GM12872 (cell line): ENCODE measurements at regions not wholly inside any gene's neighbourhood (a gene's known extent, or its start where the extent isn't known, plus 50 kb on each side); places are given as distances from the start of the nearest gene placed in this dataset.

Experiments used
- TF ChIP-seq, protein P1 (sequence below): IDR thresholded peaks from 3 replicates; pipeline ENCODE4 v1.5.1; 2011; ENCODE audit warnings: low read depth, mild to moderate bottlenecking, low read length, moderate library complexity; ENCODE audit not compliant: insufficient read depth

DNA sequence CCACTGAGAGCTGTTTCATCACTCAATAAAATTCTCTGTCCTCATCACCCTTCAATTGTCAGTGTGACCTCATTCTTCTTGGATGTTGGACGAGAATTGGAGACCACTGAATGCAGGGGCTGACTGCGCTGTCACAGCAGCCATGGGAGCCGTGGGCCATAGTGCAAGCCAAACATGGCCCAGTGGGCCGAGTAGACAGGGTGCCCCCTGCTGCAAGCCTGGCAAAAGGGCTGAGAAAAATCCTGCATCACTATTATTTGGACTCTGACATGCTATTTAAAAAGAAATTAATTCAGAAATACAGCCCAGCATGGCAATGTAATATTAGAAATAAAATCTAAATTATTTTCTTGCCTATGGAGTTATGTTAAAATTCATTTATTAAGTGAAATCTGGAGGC, 67.8 kb upstream of the FAM98A start:
- TF ChIP-seq, protein P1, sequence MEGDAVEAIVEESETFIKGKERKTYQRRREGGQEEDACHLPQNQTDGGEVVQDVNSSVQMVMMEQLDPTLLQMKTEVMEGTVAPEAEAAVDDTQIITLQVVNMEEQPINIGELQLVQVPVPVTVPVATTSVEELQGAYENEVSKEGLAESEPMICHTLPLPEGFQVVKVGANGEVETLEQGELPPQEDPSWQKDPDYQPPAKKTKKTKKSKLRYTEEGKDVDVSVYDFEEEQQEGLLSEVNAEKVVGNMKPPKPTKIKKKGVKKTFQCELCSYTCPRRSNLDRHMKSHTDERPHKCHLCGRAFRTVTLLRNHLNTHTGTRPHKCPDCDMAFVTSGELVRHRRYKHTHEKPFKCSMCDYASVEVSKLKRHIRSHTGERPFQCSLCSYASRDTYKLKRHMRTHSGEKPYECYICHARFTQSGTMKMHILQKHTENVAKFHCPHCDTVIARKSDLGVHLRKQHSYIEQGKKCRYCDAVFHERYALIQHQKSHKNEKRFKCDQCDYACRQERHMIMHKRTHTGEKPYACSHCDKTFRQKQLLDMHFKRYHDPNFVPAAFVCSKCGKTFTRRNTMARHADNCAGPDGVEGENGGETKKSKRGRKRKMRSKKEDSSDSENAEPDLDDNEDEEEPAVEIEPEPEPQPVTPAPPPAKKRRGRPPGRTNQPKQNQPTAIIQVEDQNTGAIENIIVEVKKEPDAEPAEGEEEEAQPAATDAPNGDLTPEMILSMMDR: no peak

DNA sequence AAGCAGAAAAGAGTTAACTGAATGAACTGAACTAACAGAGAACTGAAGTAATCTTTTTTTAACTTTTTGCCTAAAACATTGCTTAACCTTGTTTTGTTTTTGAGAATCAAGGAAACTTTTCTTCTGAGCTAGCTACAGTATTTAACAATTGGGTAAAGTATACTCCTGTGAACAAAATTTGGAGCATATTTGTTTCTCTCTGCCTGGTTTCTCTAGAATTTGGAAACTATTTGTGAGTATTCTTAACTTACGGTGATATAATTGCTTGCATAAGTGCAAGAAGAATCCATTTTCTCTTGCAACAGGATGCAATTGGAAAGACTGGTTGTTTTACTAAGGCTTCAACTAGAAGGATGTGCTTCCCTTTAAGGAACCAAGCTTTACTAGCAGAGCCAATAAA, 65.9 kb upstream of the FAM98A start:
- TF ChIP-seq, protein P1: no peak

GRCh38 chr2:33660416-33661123, 61.5 kb upstream of the FAM98A start:
- TF ChIP-seq, protein P1: no peak

GRCh38 chr2:33655626-33656320, 56.7 kb upstream of the FAM98A start:
- TF ChIP-seq, protein P1: no peak

- TF ChIP-seq, protein P1: no peak
Observed at GRCh38 chr2:33652830-33653229, 53.7 kb upstream of the FAM98A start.

GRCh38 chr2:33650171-33650570, 51.1 kb upstream of the FAM98A start:
- TF ChIP-seq, protein P1: no peak
